Raji (cell line): ENCODE measurements at regions not wholly inside any gene's neighbourhood (a gene's known extent, or its start where the extent isn't known, plus 50 kb on each side); places are given as distances from the start of the nearest gene placed in this dataset.

Experiments used
- POLR2A ChIP-seq: IDR thresholded peaks from 2 replicates; pipeline ENCODE4 v1.6.1; 2011; ENCODE audit warnings: low read depth, low read length, control low read depth; ENCODE audit not compliant: insufficient read depth

GRCh38 chr1:57782357-57782756 lies 358.5 kb upstream of the DAB1 start:
- TF ChIP-seq POLR2A, result no peak

- TF ChIP-seq POLR2A, result no peak
Measured at GRCh38 chr1:57772580-57773195, 348.8 kb upstream of the DAB1 start.

GRCh38 chr1:57770772-57771171 lies 346.9 kb upstream of the DAB1 start:
- no peak for TF ChIP-seq POLR2A

- no peak for TF ChIP-seq POLR2A
Measured at GRCh38 chr1:57770236-57770635, 346.4 kb upstream of the DAB1 start.

DNA sequence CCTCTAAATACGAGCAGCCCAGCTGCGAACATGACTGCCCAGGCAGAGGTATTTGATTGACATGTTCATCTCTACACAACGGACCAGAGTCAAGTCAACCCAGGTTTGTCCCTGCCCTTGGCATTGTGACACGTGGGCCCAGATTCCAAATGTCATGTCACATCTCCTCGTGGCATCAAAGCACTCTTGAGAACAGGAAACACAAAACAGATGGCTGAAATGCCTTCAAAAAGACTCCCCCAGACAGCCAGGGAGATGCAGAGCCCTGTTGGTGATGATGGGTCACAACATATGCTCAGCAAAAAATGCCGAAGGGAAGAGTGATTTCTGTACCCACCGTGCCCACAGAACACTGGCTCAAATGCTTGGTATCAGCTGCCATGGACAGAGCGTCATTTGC lies 337.8 kb upstream of the DAB1 start:
- TF ChIP-seq POLR2A, result no peak

DNA sequence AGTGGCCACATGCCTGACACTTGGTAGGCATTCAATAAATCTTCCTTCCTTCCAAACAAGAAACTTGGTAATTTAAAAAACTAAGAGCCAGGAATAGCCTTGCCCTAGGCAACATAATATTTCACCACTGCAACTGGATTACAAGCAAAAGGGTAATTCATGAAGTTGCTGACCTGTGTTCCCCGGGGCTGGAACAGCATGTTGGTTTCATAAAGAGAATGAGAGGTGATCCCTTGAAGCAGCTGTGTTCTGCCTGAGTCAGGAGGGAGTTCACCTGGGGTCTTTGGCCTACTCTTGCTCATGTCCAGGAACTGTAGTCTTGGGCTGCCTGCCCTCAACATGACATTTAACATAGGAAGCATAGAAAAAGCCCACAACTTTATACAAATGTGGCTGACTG lies 329.0 kb upstream of the DAB1 start:
- no peak for TF ChIP-seq POLR2A

DNA sequence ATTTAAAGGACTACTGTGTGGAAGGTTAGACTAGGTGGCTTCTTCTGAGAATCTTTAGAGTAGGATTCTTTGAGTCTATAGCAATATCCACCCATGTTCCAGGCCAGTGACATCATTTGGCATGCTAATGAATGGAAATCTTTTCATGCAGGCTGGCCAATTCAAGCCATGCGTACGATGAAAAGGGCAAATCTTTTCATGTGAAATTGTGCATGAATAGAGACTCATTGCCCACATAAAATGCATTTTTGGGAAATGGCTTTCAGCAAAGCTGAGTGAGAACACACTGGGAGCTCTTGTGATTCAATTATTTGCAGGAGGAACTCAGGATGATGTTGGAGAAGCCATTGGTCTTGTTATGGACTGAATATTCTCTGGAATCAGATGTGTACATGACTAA lies 324.9 kb upstream of the DAB1 start:
- TF ChIP-seq POLR2A, result no peak

DNA sequence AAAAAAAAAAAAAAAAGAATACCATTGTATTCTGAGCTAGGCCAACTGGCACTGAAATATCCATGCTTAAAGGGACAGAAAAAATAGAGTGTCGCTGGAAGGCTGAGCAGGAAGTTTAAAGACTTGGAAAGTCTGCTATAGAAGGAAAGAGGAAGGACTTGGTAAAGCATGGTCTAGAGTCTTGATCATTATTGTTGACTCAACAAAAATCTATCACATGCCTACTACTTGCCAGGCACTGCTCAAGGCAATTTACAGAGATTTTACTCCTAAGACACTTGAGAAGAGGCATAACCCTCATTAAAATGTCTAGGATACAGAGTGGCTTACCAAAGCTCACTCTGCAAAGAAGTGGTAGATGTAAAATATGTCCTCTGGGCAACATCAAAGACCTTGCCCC lies 324.0 kb upstream of the DAB1 start:
- TF ChIP-seq POLR2A, result no peak

GRCh38 chr1:57741521-57741920 lies 317.7 kb upstream of the DAB1 start:
- TF ChIP-seq POLR2A, result no peak

DNA sequence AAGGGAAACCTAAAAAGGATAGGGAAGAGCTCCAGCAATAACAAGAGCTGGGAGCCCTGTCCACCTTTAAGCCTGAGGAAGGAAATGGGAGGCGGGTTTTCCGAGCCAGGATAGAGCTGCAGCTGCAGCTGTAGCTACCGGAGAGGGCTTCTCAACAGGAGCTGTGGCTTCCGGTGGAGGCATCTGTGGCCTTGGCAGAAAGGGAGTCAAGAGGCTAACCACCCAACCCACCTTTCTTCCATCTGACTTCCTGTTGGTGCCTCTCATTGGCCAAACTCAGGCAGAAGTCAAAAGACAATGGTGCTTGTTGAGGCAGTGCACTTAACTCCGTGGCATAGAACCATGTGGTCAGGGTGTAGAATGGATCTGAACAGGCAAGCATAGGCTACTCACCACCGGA lies 313.1 kb upstream of the DAB1 start:
- TF ChIP-seq POLR2A, result no peak

- TF ChIP-seq POLR2A, result no peak
Measured at GRCh38 chr1:57729181-57729580, 305.3 kb upstream of the DAB1 start.

GRCh38 chr1:57727121-57727520 lies 303.3 kb upstream of the DAB1 start:
- TF ChIP-seq POLR2A, result no peak

DNA sequence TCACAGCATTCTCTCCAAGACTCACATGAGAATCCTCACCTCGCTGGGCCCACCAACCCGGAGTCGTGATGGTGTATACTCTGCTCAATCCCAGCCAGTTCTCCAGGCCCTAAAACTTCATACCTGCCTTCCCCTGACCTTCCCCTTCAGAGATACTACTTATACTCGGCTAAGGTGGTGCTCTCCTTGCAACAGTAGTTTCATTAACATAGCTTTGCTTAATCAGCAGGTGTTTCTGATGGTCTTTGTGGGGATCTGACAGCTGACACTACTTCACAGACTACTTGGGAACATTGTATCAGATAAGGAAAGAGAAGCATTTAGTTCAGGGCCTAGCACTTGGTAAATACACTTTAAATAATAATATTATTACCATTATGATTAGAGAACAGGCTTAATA lies 301.5 kb upstream of the DAB1 start:
- TF ChIP-seq POLR2A, result no peak

- TF ChIP-seq POLR2A, result no peak
Measured at GRCh38 chr1:57724535-57724934, 300.7 kb upstream of the DAB1 start.

DNA sequence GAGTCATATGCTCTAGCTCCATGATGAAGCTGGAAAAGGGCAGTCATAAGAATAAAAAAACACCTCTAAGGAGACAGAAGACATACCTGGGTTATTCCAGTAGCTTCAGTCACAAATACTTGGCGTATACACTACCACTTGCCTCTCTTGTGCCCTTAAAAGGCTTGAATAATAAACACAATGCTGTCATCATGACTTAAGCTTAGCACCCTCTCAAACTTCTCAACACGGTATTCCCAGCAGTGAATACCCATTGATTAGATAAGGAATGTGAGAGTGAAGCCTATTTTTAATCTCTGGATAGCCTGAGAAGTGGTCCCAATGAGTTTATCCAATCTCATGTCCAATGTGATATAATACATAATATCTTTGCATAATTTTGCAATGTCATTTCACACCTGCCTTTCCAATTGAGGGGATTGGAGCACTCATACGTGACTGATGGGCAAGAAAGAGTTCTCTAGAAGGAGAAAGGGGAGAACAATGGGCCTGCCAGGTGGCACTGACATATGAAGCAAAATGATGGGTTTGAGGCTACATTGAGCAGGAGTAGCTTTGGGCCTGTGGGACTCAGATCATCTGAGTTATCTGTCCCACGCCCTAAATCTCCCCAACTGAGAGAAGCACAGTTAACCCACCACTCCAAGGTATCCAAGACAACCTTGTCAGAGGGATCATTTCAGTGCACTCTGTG lies 298.6 kb upstream of the DAB1 start:
- no peak for TF ChIP-seq POLR2A

DNA sequence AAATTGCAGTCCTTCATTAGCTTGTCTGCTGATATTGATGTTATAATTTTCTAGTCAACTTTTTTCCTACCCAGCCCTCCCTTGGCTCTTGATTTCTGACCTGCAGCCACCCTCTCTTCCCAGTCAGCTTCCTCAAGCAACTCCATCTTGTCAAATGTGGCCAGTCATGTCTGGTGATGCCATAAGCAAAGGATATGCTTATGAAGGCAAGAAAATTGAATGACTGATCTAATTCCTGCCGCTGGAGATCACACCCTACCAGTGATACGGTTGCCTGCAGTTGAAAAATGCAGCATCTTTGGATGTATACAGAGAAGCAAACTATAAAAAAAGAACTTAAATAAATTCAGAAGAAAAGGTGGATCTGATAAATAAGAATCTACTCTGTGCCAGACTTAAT lies 297.1 kb upstream of the DAB1 start:
- no peak for TF ChIP-seq POLR2A

- no peak for TF ChIP-seq POLR2A
Measured at GRCh38 chr1:57719274-57719673, 295.4 kb upstream of the DAB1 start.
